ENCODE measurements at regions not wholly inside any gene's neighbourhood (a gene's known extent, or its start where the extent isn't known, plus 50 kb on each side); places are given as distances from the start of the nearest gene placed in this dataset.

- ATAC-seq: no peak
- Histone ChIP-seq H3K4me1 (no peaks in the 10 kb centered on the region), H3K4me3 (no peak overlapping the region), H3K27me3 (no peaks in the 10 kb centered on the region), H3K36me3 (no peaks in the 10 kb centered on the region), H3K9me3 (no peaks in the 10 kb centered on the region), H3K27ac (no peak overlapping the region)
- 86 to 94% methylated on average over 3 of the region's 3 CpGs for WGBS, 2 donors
- DNase-seq: no peak
- FAIRE-seq: no peak
- TF ChIP-seq CTCF (IDR thresholded peaks at IDR 0.05): no peak
- intact Hi-C loops (cut with DNase I): no loop called here
Measured at GRCh38 chr3:13130464-13131193, 57.4 kb upstream of the IQSEC1 start.

GRCh38 chr3:13125092-13126015 is 52.1 kb upstream of the IQSEC1 start:
- intact Hi-C loops (cut with DNase I): no loop called here
- Histone ChIP-seq H3K27me3 (no peaks in the 10 kb centered on the region), H3K4me3 (no peak overlapping the region), H3K4me1 (no peaks in the 10 kb centered on the region), H3K36me3 (no peaks in the 10 kb centered on the region), H3K27ac (no peak overlapping the region), H3K9me3 (no peaks in the 10 kb centered on the region)
- ATAC-seq (no peak), DNase-seq (peak in 2 of 6 donors; percentile 25 to 38), FAIRE-seq (no peak)
- 86 to 89% methylated on average over 13 of the region's 13 CpGs for WGBS, 2 donors
- TF ChIP-seq CTCF (IDR thresholded peaks at IDR 0.05): no peak

GRCh38 chr3:13124631-13125030 is 51.4 kb upstream of the IQSEC1 start:
- no peak for ATAC-seq
- DNase-seq: peak in 2 of 6 donors; percentile 37 to 38

GRCh38 chr3:13123765-13124164 is 50.5 kb upstream of the IQSEC1 start:
- WGBS, 2 donors: 88 to 91% methylated on average over 11 of the region's 11 CpGs
- ATAC-seq (no peak), FAIRE-seq (no peak), DNase-seq (peak in 1 of 6 donors; percentile 15)
- TF ChIP-seq CTCF (IDR thresholded peaks at IDR 0.05): no peak
- Histone ChIP-seq H3K4me1 (no peaks in the 10 kb centered on the region), H3K27ac (no peak overlapping the region), H3K36me3 (no peaks in the 10 kb centered on the region), H3K27me3 (no peaks in the 10 kb centered on the region), H3K9me3 (no peaks in the 10 kb centered on the region), H3K4me3 (no peak overlapping the region)
- intact Hi-C loops (cut with DNase I): no loop called here

More at GRCh38 chr3:13124631-13125030, 51.4 kb upstream of the IQSEC1 start:
- no peak for TF ChIP-seq CTCF (IDR thresholded peaks at IDR 0.05)
- Histone ChIP-seq H3K4me3 (no peak overlapping the region), H3K27ac (no peak overlapping the region), H3K4me1 (no peaks in the 10 kb centered on the region), H3K27me3 (no peaks in the 10 kb centered on the region), H3K9me3 (no peaks in the 10 kb centered on the region), H3K36me3 (no peaks in the 10 kb centered on the region)
- 86 to 92% methylated on average over 11 of the region's 11 CpGs for WGBS, 2 donors
- intact Hi-C loops (cut with DNase I): no loop called here
- no peak for FAIRE-seq
